ENCODE measurements at regions not wholly inside any gene's neighbourhood (a gene's known extent, or its start where the extent isn't known, plus 50 kb on each side); places are given as distances from the start of the nearest gene placed in this dataset.

GRCh38 chr1:88035578-88035977, 648.5 kb upstream of the PKN2 start:
- DNase-seq: no peak

- no peak for DNase-seq
Measured at GRCh38 chr1:88036345-88037014, 647.6 kb upstream of the PKN2 start.

GRCh38 chr1:88039240-88039639, 644.8 kb upstream of the PKN2 start:
- no peak for DNase-seq

- DNase-seq: no peak
Measured at GRCh38 chr1:88043834-88044233, 640.2 kb upstream of the PKN2 start.

GRCh38 chr1:88052167-88052566, 631.9 kb upstream of the PKN2 start:
- no peak for DNase-seq

- DNase-seq: no peak
Measured at GRCh38 chr1:88053065-88053464, 631.0 kb upstream of the PKN2 start.

GRCh38 chr1:88056881-88057280, 627.2 kb upstream of the PKN2 start:
- no peak for DNase-seq

- DNase-seq: no peak
Measured at GRCh38 chr1:88058205-88058604, 625.9 kb upstream of the PKN2 start.

- DNase-seq: no peak
Measured at GRCh38 chr1:88060112-88060673, 623.9 kb upstream of the PKN2 start.

GRCh38 chr1:88060750-88061491, 623.2 kb upstream of the PKN2 start:
- no peak for DNase-seq

- no peak for DNase-seq
Measured at GRCh38 chr1:88061492-88062177, 622.4 kb upstream of the PKN2 start.

- no peak for DNase-seq
Measured at GRCh38 chr1:88062650-88063153, 621.4 kb upstream of the PKN2 start.

GRCh38 chr1:88063605-88064004, 620.5 kb upstream of the PKN2 start:
- DNase-seq: no peak

GRCh38 chr1:88068407-88068960, 615.6 kb upstream of the PKN2 start:
- DNase-seq: no peak

GRCh38 chr1:88070956-88071355, 613.1 kb upstream of the PKN2 start:
- DNase-seq: no peak

GRCh38 chr1:88074661-88075060, 609.4 kb upstream of the PKN2 start:
- no peak for DNase-seq

GRCh38 chr1:88075813-88076212, 608.3 kb upstream of the PKN2 start:
- no peak for DNase-seq

GRCh38 chr1:88079036-88079435, 605.0 kb upstream of the PKN2 start:
- DNase-seq: no peak

- DNase-seq: no peak
Measured at GRCh38 chr1:88080875-88081274, 603.2 kb upstream of the PKN2 start.

- DNase-seq: no peak
Measured at GRCh38 chr1:88088481-88088880, 595.6 kb upstream of the PKN2 start.

- DNase-seq: no peak
Measured at GRCh38 chr1:88089961-88090360, 594.1 kb upstream of the PKN2 start.

GRCh38 chr1:88098881-88099280, 585.2 kb upstream of the PKN2 start:
- no peak for DNase-seq

- no peak for DNase-seq
Measured at GRCh38 chr1:88101041-88101440, 583.0 kb upstream of the PKN2 start.

Measured in NCI-H2029 (cell line).